Peyer's patch (tissue), 4 donors: ENCODE measurements at regions not wholly inside any gene's neighbourhood (a gene's known extent, or its start where the extent isn't known, plus 50 kb on each side); places are given as distances from the start of the nearest gene placed in this dataset.

Experiments used
- CTCF ChIP-seq, 6 experiments: fragments of 450-650 bp in 4 of 6; fragments of 200-600 bp in 2 of 6; sonication (generic) in 1 of 6; IDR thresholded peaks; one replicate each; pipeline ENCODE4 v1.5.1; 2017 to 2019; ENCODE audit warnings: antibody characterized with exemption in 6 of 6, mild to moderate bottlenecking in 3 of 6, moderate library complexity in 1 of 6
- POLR2A ChIP-seq, 2 donors: fragments of 450-650 bp; IDR thresholded peaks; one replicate each; pipeline ENCODE4 v1.5.1; 2017; ENCODE audit warnings: antibody characterized with exemption in 2 of 2, mild to moderate bottlenecking in 2 of 2, moderate library complexity in 2 of 2

GRCh38 chr12:60684988-60685655, 1089.3 kb downstream of the SLC16A7 start:
- no peak for TF ChIP-seq CTCF (IDR thresholded peaks at IDR 0.05)
- TF ChIP-seq POLR2A (IDR thresholded peaks at IDR 0.05), result no peak
